GM18873 (cell line): ENCODE measurements at regions not wholly inside any gene's neighbourhood (a gene's known extent, or its start where the extent isn't known, plus 50 kb on each side); places are given as distances from the start of the nearest gene placed in this dataset.
"Not testable (repeated sequence)": the region's sequence is repeated elsewhere in the genome, so short reads cannot be mapped to it uniquely, and the experiment has no call there.

ENCODE experiments used
- ATAC-seq: cut with Tn5 transposase; IDR thresholded peaks from one replicate; pipeline ENCODE4 v1.9.1; 2021; ENCODE audit warnings: mild to moderate bottlenecking, moderate library complexity, moderate number of reproducible peaks; ENCODE audit not compliant: unreplicated experiment, low FRiP score

- no peak for ATAC-seq
Observed at GRCh38 chr15:22258009-22258397, 177.7 kb downstream of the OR4M2 start.

GRCh38 chr15:22258398-22259150 lies 178.2 kb downstream of the OR4M2 start:
- ATAC-seq: no peak

DNA sequence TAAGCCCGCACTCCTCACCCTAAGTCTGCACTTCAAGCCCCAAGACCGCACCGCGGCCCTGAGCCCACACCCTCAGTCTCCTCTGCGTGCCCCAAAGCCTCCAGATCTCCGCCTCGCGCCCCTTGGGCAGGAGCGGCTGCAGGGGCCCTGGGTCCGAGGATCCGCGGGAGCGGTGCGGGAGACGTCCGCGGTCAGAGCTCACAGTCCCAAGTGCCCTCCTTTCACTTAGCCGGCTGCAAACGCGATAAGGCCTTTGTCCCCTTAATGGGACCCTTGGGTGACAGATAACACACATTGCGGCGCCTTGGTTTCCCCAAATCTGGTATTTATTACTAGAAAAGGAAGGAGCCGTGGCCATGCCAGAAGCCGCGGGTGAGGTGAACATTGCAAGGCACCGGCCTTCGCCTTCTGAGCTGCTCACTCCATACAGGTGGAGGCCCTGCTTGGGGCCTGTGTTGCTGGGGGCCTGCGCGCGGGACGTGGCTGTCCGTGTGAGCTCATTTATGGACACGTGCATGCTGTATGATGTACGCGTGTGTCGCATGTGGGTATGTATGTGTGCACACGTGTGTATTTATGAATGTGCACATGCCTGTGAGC lies 178.9 kb downstream of the OR4M2 start:
- ATAC-seq: not testable (repeated sequence)

GRCh38 chr15:22259881-22260421 lies 179.6 kb downstream of the OR4M2 start:
- no peak for ATAC-seq

DNA sequence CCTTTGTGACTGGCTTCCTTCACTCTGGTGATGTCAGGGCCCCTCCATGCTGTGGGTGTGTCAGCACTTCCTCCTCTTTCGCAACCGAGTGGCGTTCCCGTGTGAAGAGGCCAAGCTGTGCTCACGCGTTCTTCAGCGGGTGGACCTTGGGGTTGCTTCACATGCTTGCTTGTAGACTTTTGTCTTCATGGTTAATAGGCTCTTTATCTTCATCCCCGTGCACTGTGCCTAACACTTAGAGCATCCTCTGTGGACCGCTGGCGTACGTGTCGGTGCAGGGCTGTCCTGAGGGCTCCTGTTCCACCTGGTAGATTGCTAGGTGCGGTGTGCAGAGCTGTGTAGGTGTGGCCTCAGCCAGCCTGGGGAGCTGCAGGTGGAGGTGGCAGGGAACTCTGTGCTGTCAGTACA lies 182.3 kb downstream of the OR4M2 start:
- ATAC-seq: no peak

DNA sequence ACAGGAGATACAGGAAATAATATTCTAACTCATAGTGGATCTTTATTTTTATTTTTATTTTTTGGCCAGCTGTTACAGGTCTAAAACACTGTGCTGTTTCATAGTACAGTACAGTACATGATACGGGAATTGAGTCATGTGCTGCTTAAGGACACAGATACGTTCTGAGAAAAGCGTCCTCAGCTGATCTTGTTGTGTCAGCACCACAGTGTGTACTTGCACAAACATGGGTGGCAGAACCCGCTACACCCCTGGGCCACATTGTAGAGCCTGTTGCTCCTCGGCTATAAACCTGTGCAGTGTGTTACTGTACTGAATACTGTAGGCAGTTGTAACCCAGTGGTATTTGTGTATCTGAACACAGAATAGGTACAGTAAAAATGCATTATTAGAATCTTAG lies 183.4 kb downstream of the OR4M2 start:
- no peak for ATAC-seq

GRCh38 chr15:22264272-22264671 lies 183.9 kb downstream of the OR4M2 start:
- ATAC-seq: not testable (repeated sequence)

- ATAC-seq: no peak
Observed at GRCh38 chr15:22265056-22265945, 185.0 kb downstream of the OR4M2 start.

- ATAC-seq: no peak
Observed at GRCh38 chr15:22265970-22266369, 185.6 kb downstream of the OR4M2 start.

DNA sequence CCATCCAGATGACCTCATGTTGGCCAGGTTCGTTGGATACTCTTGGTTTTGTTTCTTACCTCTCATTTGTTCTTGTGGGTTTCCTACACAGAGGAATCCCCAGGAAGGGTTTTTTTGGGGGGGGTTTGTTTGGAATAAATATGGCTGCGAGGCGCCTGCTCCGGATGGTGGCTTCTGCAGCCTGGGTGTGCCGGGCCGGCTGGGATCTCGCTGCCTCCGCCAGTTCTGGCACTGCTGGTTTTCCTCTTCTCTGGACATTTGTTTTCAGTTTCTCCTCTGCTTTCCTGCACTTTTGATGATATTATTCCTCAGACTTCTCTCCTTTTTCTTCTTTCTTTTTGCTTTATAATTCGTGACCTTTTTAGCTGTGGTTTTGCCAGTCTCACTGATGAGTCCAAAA lies 187.4 kb downstream of the OR4M2 start:
- no peak for ATAC-seq

- ATAC-seq: not testable (repeated sequence)
Observed at GRCh38 chr15:22268201-22268600, 187.9 kb downstream of the OR4M2 start.

DNA sequence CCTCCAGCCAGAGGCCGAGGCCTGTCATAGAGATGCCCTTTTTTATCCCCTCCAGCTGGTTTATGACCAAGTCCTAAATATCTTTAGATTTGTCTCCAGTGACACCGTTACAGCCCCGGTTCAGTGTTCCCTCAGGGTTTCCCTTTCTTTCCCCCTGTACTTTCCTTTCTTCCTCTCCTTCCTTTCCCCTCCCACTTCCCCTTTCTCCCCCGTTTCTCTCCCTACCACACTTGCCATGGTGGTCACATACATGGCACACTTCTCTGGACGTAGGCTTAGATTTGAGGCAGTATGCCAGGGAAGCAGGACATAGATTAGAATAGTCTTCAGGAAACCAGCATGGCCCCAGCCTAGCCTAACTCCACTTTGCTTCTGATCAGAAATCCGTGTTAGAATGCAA lies 188.3 kb downstream of the OR4M2 start:
- not testable (repeated sequence) for ATAC-seq

DNA sequence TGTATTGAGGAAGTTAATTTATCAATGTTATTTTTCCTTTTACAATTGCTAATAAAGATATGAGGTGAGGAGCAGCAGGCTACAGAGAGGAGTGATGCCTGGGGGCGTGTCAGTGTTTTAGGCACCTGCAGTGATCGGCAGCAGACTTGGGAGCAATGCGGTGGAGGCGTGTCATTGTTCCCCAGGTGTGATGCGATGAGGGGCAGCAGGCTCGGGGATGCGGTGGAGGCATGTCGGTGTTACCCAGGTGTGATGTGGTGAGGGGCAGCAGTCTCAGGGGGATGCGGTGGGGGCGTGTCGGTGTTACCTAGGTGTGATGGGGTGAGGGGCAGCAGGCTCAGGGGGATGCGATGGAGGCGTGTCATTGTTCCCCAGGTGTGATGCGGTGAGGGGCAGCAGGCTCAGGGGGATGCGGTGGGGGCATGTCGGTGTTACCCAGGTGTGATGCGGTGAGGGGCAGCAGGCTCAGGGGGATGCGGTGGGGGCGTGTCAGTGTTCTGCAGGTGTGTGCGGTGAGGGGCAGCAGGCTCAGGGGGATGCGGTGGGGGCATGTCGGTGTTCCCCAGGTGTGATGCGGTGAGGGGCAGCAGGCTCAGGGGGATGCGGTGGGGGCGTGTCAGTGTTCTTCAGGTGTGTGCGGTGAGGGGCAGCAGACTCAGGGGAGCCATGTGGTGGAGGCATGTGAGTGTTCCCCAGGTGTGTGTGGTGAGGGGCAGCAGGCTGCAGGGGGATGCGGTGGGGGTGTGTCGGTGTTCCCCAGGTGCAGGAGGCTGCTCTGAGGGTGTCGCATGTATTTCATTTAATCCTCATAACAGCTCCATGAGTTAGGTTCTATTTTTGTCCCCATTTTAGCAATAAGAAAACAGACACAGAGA lies 186.2 kb upstream of the GOLGA6L22 start:
- ATAC-seq: not testable (repeated sequence)

DNA sequence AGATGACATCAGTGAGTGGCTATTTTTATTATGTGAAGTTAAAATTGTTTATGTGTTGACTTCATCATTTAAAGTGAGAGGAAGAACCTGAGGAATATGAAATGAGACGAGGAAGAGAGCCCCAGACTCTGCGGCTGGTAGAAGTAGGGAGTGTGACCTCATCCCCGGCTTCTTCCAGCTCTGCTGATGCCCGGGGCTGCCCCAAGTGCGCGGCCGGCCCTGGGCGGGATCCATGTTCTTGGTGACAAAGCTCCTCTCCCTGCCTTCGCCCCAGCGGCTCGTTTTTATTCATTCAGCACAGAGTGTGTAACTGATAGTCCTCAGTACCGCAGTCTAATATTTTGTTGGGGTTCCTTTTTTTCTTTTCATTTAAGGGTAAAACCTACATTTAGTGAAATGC lies 185.5 kb upstream of the GOLGA6L22 start:
- ATAC-seq: not testable (repeated sequence)

- not testable (repeated sequence) for ATAC-seq
Observed at GRCh38 chr15:22274376-22274775, 184.3 kb upstream of the GOLGA6L22 start.

- ATAC-seq: not testable (repeated sequence)
Observed at GRCh38 chr15:22280770-22281169, 177.9 kb upstream of the GOLGA6L22 start.

DNA sequence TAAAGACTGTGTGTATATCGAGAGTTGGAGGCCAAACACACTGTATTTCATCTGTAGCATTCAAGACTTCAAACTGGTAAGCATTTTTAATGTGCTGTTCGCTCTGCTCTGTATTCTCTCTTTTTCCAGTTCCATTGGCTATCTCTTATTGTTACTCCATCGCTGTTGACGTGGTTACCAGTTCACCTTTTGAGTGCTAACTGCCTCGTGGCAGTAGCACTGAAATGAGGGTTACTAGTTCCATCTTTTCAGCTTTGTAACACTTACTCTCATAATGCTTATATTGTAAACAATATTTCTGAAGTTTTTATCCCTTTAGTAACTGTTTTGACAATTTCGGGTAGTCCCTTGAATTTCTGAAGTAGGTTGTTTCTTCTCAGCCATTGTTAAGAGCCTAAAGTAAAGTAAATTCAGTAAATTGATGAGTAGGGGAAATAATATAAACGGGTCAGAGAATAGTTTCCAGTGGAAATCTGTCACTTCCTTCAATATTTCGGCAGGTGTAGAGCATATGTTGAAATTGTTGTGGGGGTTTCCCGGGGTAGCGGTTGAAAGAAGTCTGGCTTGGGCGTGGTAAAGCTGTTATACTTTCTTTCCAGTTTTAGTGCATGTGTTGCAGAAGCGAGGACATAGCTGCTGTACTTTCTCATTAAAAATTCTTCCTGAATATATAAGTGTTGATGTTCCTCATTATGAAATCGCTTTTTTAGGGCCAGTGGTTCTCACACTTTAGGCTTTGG lies 175.7 kb upstream of the GOLGA6L22 start:
- not testable (repeated sequence) for ATAC-seq

- ATAC-seq: not testable (repeated sequence)
Observed at GRCh38 chr15:22284795-22285420, 173.8 kb upstream of the GOLGA6L22 start.

DNA sequence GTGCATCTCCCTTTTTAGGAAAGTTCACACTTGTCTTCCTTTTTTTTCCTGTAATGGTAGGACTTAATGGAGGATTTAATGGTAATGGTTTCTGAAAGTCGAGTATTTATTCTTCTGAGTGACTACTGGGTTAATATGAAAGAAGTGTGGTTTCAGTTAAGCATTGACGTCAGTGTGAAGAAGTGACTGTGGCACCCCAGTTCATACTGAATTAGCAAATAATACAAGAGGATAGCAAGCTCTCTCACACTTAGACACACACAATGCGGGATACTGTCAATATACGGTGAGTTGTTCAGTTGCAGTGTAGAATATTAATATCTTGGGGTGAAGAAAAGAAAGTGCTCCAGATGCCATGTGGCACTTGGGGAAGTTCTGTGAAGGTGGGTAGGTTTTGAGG lies 167.6 kb upstream of the GOLGA6L22 start:
- not testable (repeated sequence) for ATAC-seq
